Loucy (cell line): ENCODE measurements at regions not wholly inside any gene's neighbourhood (a gene's known extent, or its start where the extent isn't known, plus 50 kb on each side); places are given as distances from the start of the nearest gene placed in this dataset.

Experiments used
- H2AFZ ChIP-seq: fragments of 200-600 bp; sonication (generic); 2 replicates; pipeline ENCODE4 v1.6.0; 2016; ENCODE audit warnings: antibody characterized with exemption, mild to moderate bottlenecking, low read length, moderate library complexity
- H3F3A ChIP-seq: fragments of 200-600 bp; 2 replicates; pipeline ENCODE4 v1.6.0; 2016; ENCODE audit warnings: antibody characterized with exemption, low read depth, mild to moderate bottlenecking
- H3K27me3 ChIP-seq: fragments of 200-600 bp; sonication (generic); 2 replicates; pipeline ENCODE4 v1.6.1; 2014; ENCODE audit warnings: low read length, mild to moderate bottlenecking; ENCODE audit not compliant: insufficient read depth, poor library complexity, severe bottlenecking
- H3K36me3 ChIP-seq: fragments of 200-600 bp; sonication (generic); 2 replicates; pipeline ENCODE4 v1.6.1; 2016; ENCODE audit warnings: low read length; ENCODE audit not compliant: insufficient read depth
- H3K4me1 ChIP-seq: fragments of 200-600 bp; sonication (generic); 2 replicates; pipeline ENCODE4 v1.5.1; 2014; ENCODE audit warnings: low read length, mild to moderate bottlenecking; ENCODE audit not compliant: insufficient read depth, poor library complexity, severe bottlenecking
- H3K4me2 ChIP-seq: fragments of 200-600 bp; sonication (generic); 2 replicates; pipeline ENCODE4 v1.6.0; 2014; ENCODE audit warnings: antibody characterized with exemption, low read length, low read depth, mild to moderate bottlenecking; ENCODE audit not compliant: poor library complexity, severe bottlenecking
- H3K4me3 ChIP-seq: fragments of 200-600 bp; sonication (generic); 2 replicates; pipeline ENCODE4 v1.5.1; 2014; ENCODE audit warnings: low read length, mild to moderate bottlenecking, mixed read lengths; ENCODE audit not compliant: poor library complexity, severe bottlenecking
- H3K79me2 ChIP-seq: fragments of 200-600 bp; sonication (generic); 2 replicates; pipeline ENCODE4 v1.6.1; 2014; ENCODE audit warnings: low read length; ENCODE audit not compliant: insufficient read depth
- H3K9ac ChIP-seq: fragments of 200-600 bp; sonication (generic); 2 replicates; pipeline ENCODE4 v1.6.0; 2014; ENCODE audit warnings: mild to moderate bottlenecking, low read depth, low read length, moderate library complexity; ENCODE audit not compliant: poor library complexity, severe bottlenecking
- H3K9me2 ChIP-seq: fragments of 200-600 bp; sonication (generic); replicated peaks from 2 replicates; pipeline ENCODE4 v1.6.1; 2016; ENCODE audit warnings: low read depth, low read length, mixed read lengths
- H3K9me3 ChIP-seq: fragments of 200-600 bp; sonication (generic); 2 replicates; pipeline ENCODE4 v1.6.1; 2014; ENCODE audit warnings: mild to moderate bottlenecking, antibody characterized with exemption, low read length, low read depth; ENCODE audit not compliant: insufficient read depth
- H4K20me1 ChIP-seq: fragments of 200-600 bp; sonication (generic); 2 replicates; pipeline ENCODE4 v1.6.0; 2014; ENCODE audit warnings: antibody characterized with exemption, low read length, mild to moderate bottlenecking; ENCODE audit not compliant: insufficient read depth, poor library complexity, severe bottlenecking
- CTCF ChIP-seq: fragments of 200-600 bp; sonication (generic); conservative IDR thresholded peaks from 2 replicates; pipeline ENCODE4 v1.5.1; 2014; ENCODE audit warnings: mild to moderate bottlenecking, antibody characterized with exemption, low read length
- EZH2phosphoT487 ChIP-seq: fragments of 200-600 bp; IDR thresholded peaks from 2 replicates; pipeline ENCODE4 v1.6.1; 2018; ENCODE audit warnings: antibody characterized with exemption, mild to moderate bottlenecking, moderate library complexity, borderline replicate concordance

DNA sequence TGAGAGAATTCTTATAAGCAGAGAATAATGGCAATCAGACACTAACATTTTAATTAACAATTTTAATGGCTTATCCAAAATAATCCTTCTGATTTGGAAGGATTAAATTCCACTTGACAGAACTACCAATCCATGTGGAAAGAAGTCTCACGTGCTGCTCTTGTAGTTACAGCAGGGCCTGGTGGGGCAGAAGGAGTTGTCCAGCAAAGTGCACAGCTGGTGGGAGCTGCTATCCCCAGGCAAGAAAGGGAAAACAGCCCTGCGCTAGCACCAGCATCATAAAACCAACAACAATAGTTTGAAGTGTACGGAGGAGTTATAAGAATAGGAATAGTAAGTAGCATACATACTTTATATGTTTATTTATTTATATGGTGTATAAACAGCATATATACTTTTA, 127.4 kb upstream of the TRIM2 start:
- H3K4me2 ChIP-seq, result no peak overlapping the region
- H3K9me2 ChIP-seq, result no peaks in the 10 kb centered on the region
- no peaks in the 10 kb centered on the region for H3K79me2 ChIP-seq
- no peaks in the 10 kb centered on the region for H3K27me3 ChIP-seq
- TF ChIP-seq CTCF (no peak), EZH2phosphoT487 (no peak)
- H3K9ac ChIP-seq, result no peak overlapping the region
- no peaks in the 10 kb centered on the region for H4K20me1 ChIP-seq
- H3K36me3 ChIP-seq, result no peaks in the 10 kb centered on the region
- H2AFZ ChIP-seq, result no peak overlapping the region
- peaks cover 39% of the 10 kb centered on the region for H3K4me1 ChIP-seq
- H3K4me3 ChIP-seq, result no peak overlapping the region
- no peaks in the 10 kb centered on the region for H3F3A ChIP-seq
- H3K9me3 ChIP-seq, result no peaks in the 10 kb centered on the region

- Histone ChIP-seq H3K9ac (peak overlapping the region; percentile 36), H3K4me1 (peaks cover 57% of the 10 kb centered on the region), H4K20me1 (no peaks in the 10 kb centered on the region), H3K9me2 (no peaks in the 10 kb centered on the region), H3K79me2 (no peaks in the 10 kb centered on the region), H3K4me2 (peak overlapping the region; percentile 61), H3K36me3 (no peaks in the 10 kb centered on the region), H2AFZ (peak overlapping the region; percentile 45), H3K4me3 (peak overlapping the region; percentile 37), H3F3A (no peaks in the 10 kb centered on the region), H3K27me3 (no peaks in the 10 kb centered on the region), H3K9me3 (no peaks in the 10 kb centered on the region)
- no peak for TF ChIP-seq EZH2phosphoT487
Measured at GRCh38 chr4:153079857-153080391, 124.3 kb upstream of the TRIM2 start.

- Histone ChIP-seq H3K4me2 (peak overlapping the region; percentile 61), H3K27me3 (no peaks in the 10 kb centered on the region), H3K9ac (no peak overlapping the region), H4K20me1 (no peaks in the 10 kb centered on the region), H2AFZ (no peak overlapping the region), H3K9me2 (no peaks in the 10 kb centered on the region), H3K79me2 (no peaks in the 10 kb centered on the region), H3K4me3 (no peak overlapping the region), H3F3A (no peaks in the 10 kb centered on the region), H3K9me3 (no peaks in the 10 kb centered on the region), H3K4me1 (peaks cover 60% of the 10 kb centered on the region), H3K36me3 (no peaks in the 10 kb centered on the region)
- TF ChIP-seq EZH2phosphoT487 (no peak), CTCF (no peak)
Measured at GRCh38 chr4:153081006-153081580, 123.2 kb upstream of the TRIM2 start.

DNA sequence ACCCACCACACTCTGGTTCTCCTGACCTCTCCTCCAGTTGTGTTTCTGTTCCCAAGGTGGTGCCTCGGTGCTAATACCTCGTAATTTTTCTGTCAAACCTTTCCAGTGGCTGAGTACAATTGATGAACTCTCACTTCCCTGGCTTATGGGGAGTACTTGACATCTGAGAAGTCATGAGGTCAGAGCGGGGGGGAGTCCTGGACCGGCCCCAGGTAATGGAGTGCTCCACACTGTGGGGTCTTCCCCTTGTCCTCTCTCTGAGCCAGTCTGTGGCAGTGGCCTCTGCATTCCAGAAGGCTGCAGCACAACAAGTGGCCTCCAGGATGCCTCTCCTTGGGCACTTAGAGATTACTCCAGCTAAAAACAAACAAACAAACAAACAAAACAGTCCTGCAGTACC, 122.5 kb upstream of the TRIM2 start:
- Histone ChIP-seq H2AFZ (peak overlapping the region; percentile 86), H3K4me3 (no peak overlapping the region), H3K9me3 (no peaks in the 10 kb centered on the region), H3K9me2 (no peaks in the 10 kb centered on the region), H3K4me2 (no peak overlapping the region), H3K27me3 (no peaks in the 10 kb centered on the region), H3K79me2 (no peaks in the 10 kb centered on the region), H4K20me1 (no peaks in the 10 kb centered on the region), H3K4me1 (peaks cover 60% of the 10 kb centered on the region), H3F3A (no peaks in the 10 kb centered on the region), H3K9ac (no peak overlapping the region), H3K36me3 (no peaks in the 10 kb centered on the region)
- peak; percentile 12; the same call in 1 of the 2 replicates for TF ChIP-seq CTCF
- no peak for TF ChIP-seq EZH2phosphoT487
